ENCODE measurements at regions not wholly inside any gene's neighbourhood (a gene's known extent, or its start where the extent isn't known, plus 50 kb on each side); places are given as distances from the start of the nearest gene placed in this dataset.

DNA sequence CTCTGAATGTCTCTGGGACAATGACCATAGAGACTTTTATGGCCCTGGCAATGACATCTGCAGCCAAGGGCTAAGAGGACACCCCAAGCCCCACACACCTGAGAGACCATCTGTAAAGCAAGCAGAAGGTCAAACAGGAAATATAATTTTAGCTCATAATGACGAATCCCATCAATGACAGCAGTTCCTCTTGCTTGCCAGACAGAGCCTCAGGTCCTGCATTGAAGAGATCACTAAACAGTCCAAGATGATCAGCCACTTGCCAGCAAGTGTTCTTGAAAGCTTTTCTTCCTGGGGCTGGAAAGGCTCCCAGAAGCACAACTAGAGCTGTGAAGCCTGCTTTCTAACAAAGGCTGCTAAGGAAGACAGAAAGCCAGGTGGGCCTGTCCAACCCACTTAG, 993.7 kb upstream of the AUTS2 start:
- no peaks in the 10 kb centered on the region for H3K9me3 ChIP-seq (ENCODE audit: control insufficient read depth, insufficient read depth, low read depth, low read length)
- H3K9ac ChIP-seq (ENCODE audit: insufficient read depth, low read length), result no peak overlapping the region
- no peak overlapping the region for H3K27ac ChIP-seq (ENCODE audit: insufficient read depth, low read length)
- H3K79me2 ChIP-seq (ENCODE audit: control insufficient read depth, insufficient read depth, low read length), result no peaks in the 10 kb centered on the region
- no peaks in the 10 kb centered on the region for H3K27me3 ChIP-seq (ENCODE audit: control insufficient read depth, insufficient read depth, low read length)
- no peaks in the 10 kb centered on the region for H3K36me3 ChIP-seq (ENCODE audit: control insufficient read depth, insufficient read depth, low read length)
- no peaks in the 10 kb centered on the region for H4K20me1 ChIP-seq (ENCODE audit: control insufficient read depth, extremely low read depth, insufficient read depth, low read length)
- H3K4me3 ChIP-seq (replicated peaks in 1 of 4; ENCODE audit: control extremely low read depth in 1 of 4, insufficient read depth in 1 of 4, low read depth in 3 of 4, low read length in 4 of 4), result no peak overlapping the region
- no peak for DNase-seq (ENCODE audit: low read depth in 2 of 2)
- TF ChIP-seq, protein P1, sequence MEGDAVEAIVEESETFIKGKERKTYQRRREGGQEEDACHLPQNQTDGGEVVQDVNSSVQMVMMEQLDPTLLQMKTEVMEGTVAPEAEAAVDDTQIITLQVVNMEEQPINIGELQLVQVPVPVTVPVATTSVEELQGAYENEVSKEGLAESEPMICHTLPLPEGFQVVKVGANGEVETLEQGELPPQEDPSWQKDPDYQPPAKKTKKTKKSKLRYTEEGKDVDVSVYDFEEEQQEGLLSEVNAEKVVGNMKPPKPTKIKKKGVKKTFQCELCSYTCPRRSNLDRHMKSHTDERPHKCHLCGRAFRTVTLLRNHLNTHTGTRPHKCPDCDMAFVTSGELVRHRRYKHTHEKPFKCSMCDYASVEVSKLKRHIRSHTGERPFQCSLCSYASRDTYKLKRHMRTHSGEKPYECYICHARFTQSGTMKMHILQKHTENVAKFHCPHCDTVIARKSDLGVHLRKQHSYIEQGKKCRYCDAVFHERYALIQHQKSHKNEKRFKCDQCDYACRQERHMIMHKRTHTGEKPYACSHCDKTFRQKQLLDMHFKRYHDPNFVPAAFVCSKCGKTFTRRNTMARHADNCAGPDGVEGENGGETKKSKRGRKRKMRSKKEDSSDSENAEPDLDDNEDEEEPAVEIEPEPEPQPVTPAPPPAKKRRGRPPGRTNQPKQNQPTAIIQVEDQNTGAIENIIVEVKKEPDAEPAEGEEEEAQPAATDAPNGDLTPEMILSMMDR (conservative IDR thresholded peaks at IDR 0.05 in 1 of 2, IDR thresholded peaks at IDR 0.05 in 1 of 2; ENCODE audit: low read depth in 1 of 2, low read length in 2 of 2), result no peak
- TF ChIP-seq EZH2 (IDR thresholded peaks at IDR 0.05; ENCODE audit: low read length, missing control alignments), result no peak
- H2AFZ ChIP-seq (ENCODE audit: low read length), result no peak overlapping the region
- no peak overlapping the region for H3K4me2 ChIP-seq (ENCODE audit: extremely low read depth, insufficient read depth, low read length)
- no peaks in the 10 kb centered on the region for H3K4me1 ChIP-seq (ENCODE audit: control insufficient read depth, extremely low read depth, insufficient read depth, low read length)

DNA sequence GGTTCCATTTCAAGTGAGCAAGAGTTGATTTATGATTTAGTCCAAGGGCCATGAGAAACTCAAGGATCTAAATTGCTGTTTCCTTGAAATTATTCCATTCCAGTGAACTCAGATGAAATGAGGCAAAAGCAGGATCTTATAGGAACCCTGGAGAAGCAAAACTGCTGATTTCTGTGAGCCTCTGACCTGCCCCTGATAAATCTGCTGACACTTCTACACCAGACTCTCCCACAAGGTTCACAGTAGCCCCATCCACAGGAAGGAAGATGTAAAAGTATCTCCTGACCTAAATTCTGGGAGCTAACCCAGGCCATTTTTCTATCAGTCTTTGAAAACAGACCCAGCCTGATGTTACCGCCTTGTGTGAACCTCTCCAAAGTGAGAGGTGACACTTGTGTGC, 987.6 kb upstream of the AUTS2 start:
- Histone ChIP-seq H4K20me1 (ENCODE audit: control insufficient read depth, extremely low read depth, insufficient read depth, low read length) (no peaks in the 10 kb centered on the region), H3K36me3 (ENCODE audit: control insufficient read depth, insufficient read depth, low read length) (no peaks in the 10 kb centered on the region), H3K79me2 (ENCODE audit: control insufficient read depth, insufficient read depth, low read length) (no peaks in the 10 kb centered on the region), H3K4me1 (ENCODE audit: control insufficient read depth, extremely low read depth, insufficient read depth, low read length) (no peaks in the 10 kb centered on the region), H3K27ac (ENCODE audit: insufficient read depth, low read length) (no peak overlapping the region), H2AFZ (ENCODE audit: low read length) (no peak overlapping the region), H3K4me3 (replicated peaks in 1 of 4; ENCODE audit: control extremely low read depth in 1 of 4, insufficient read depth in 1 of 4, low read depth in 3 of 4, low read length in 4 of 4) (no peak overlapping the region), H3K9me3 (ENCODE audit: control insufficient read depth, insufficient read depth, low read depth, low read length) (no peaks in the 10 kb centered on the region), H3K4me2 (ENCODE audit: extremely low read depth, insufficient read depth, low read length) (no peak overlapping the region), H3K27me3 (ENCODE audit: control insufficient read depth, insufficient read depth, low read length) (no peaks in the 10 kb centered on the region), H3K9ac (ENCODE audit: insufficient read depth, low read length) (no peak overlapping the region)
- DNase-seq (ENCODE audit: low read depth in 2 of 2), result no peak
- TF ChIP-seq, protein P1 (conservative IDR thresholded peaks at IDR 0.05 in 1 of 2, IDR thresholded peaks at IDR 0.05 in 1 of 2; ENCODE audit: low read depth in 1 of 2, low read length in 2 of 2), result no peak
- TF ChIP-seq EZH2 (IDR thresholded peaks at IDR 0.05; ENCODE audit: low read length, missing control alignments), result no peak

DNA sequence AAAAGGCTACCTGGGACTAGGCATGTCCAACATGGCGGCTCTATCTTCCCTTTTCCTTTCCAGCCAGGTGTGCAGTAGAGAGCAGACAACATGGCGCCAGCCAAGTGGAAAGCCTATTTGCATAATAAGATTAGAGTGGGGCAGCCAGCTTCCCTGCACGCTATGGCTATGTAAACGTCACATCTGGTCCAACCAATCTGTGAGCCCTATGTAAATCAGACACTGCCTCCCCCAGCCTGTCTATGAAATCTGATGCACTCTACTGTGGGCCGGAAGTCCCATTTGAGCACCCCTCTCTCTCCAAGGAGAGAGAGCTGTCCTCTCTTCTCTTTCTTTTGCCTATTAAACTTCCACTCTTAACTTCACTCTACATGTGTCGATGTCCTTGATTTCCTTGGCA, 984.9 kb upstream of the AUTS2 start:
- no peaks in the 10 kb centered on the region for H3K4me1 ChIP-seq (ENCODE audit: control insufficient read depth, extremely low read depth, insufficient read depth, low read length)
- H3K79me2 ChIP-seq (ENCODE audit: control insufficient read depth, insufficient read depth, low read length), result no peaks in the 10 kb centered on the region
- no peak overlapping the region for H3K27ac ChIP-seq (ENCODE audit: insufficient read depth, low read length)
- TF ChIP-seq, protein P1 (conservative IDR thresholded peaks at IDR 0.05 in 1 of 2, IDR thresholded peaks at IDR 0.05 in 1 of 2; ENCODE audit: low read depth in 1 of 2, low read length in 2 of 2), result no peak
- no peak for TF ChIP-seq EZH2 (IDR thresholded peaks at IDR 0.05; ENCODE audit: low read length, missing control alignments)
- no peaks in the 10 kb centered on the region for H3K9me3 ChIP-seq (ENCODE audit: control insufficient read depth, insufficient read depth, low read depth, low read length)
- no peaks in the 10 kb centered on the region for H3K36me3 ChIP-seq (ENCODE audit: control insufficient read depth, insufficient read depth, low read length)
- H3K27me3 ChIP-seq (ENCODE audit: control insufficient read depth, insufficient read depth, low read length), result no peaks in the 10 kb centered on the region
- no peak overlapping the region for H2AFZ ChIP-seq (ENCODE audit: low read length)
- DNase-seq (ENCODE audit: low read depth in 2 of 2), result peak in 1 of 2 donors; percentile 11
- no peak overlapping the region for H3K4me2 ChIP-seq (ENCODE audit: extremely low read depth, insufficient read depth, low read length)
- no peak overlapping the region for H3K9ac ChIP-seq (ENCODE audit: insufficient read depth, low read length)
- no peaks in the 10 kb centered on the region for H4K20me1 ChIP-seq (ENCODE audit: control insufficient read depth, extremely low read depth, insufficient read depth, low read length)
- H3K4me3 ChIP-seq (replicated peaks in 1 of 4; ENCODE audit: control extremely low read depth in 1 of 4, insufficient read depth in 1 of 4, low read depth in 3 of 4, low read length in 4 of 4), result no peak overlapping the region

Measured in fibroblast of lung (primary cell).